ENCODE measurements at regions not wholly inside any gene's neighbourhood (a gene's known extent, or its start where the extent isn't known, plus 50 kb on each side); places are given as distances from the start of the nearest gene placed in this dataset.
"Not testable (repeated sequence)": the region's sequence is repeated elsewhere in the genome, so short reads cannot be mapped to it uniquely, and the experiment has no call there.

- H3K36me3 ChIP-seq: no peaks in the 10 kb centered on the region
- no peak for DNase-seq
- peaks cover 0 to 4% (median 0%) of the 10 kb centered on the region in 11 donors for H3K9me3 ChIP-seq
- H3K27ac ChIP-seq: no peak overlapping the region
- no peak for ATAC-seq
- TF ChIP-seq, protein P1, sequence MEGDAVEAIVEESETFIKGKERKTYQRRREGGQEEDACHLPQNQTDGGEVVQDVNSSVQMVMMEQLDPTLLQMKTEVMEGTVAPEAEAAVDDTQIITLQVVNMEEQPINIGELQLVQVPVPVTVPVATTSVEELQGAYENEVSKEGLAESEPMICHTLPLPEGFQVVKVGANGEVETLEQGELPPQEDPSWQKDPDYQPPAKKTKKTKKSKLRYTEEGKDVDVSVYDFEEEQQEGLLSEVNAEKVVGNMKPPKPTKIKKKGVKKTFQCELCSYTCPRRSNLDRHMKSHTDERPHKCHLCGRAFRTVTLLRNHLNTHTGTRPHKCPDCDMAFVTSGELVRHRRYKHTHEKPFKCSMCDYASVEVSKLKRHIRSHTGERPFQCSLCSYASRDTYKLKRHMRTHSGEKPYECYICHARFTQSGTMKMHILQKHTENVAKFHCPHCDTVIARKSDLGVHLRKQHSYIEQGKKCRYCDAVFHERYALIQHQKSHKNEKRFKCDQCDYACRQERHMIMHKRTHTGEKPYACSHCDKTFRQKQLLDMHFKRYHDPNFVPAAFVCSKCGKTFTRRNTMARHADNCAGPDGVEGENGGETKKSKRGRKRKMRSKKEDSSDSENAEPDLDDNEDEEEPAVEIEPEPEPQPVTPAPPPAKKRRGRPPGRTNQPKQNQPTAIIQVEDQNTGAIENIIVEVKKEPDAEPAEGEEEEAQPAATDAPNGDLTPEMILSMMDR (IDR thresholded peaks at IDR 0.05): no peak
- no peak overlapping the region for H3K4me3 ChIP-seq
- intact Hi-C loops (cut with DNase I): no loop called here
- WGBS, 2 donors: 87 to 88% methylated on average over 2 of the region's 2 CpGs
- H3K4me1 ChIP-seq: peaks cover 0 to 8% (median 0%) of the 10 kb centered on the region in 9 donors
- no peaks in the 10 kb centered on the region for H3K27me3 ChIP-seq
Observed at GRCh38 chr17:71202449-71202848, 918.4 kb upstream of the SOX9 start.

DNA sequence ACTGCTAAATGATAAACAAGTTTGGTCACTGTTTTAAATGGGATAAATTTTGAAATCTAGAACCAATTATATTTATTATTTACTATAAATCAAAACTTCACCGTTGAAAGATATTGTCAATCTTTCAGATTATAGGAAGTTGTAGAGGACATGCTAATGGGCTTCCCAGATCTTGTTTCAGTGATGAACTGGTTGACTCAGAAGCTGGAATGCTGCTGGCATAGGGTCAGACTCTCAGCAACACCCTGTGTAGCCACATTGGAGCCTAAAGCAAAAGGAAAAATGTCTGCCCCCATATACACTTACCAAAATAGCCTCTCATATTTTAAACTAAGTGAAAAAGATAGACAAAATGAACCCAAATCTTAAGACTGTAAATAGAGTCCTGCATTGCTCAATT, 916.9 kb upstream of the SOX9 start:
- Histone ChIP-seq H3K36me3 (no peaks in the 10 kb centered on the region), H3K9me3 (peaks cover 0 to 4% (median 0%) of the 10 kb centered on the region in 11 donors), H3K27me3 (no peaks in the 10 kb centered on the region), H3K4me1 (peaks cover 0 to 8% (median 0%) of the 10 kb centered on the region in 9 donors), H3K27ac (no peak overlapping the region), H3K4me3 (no peak overlapping the region)
- DNase-seq (no peak), ATAC-seq (no peak)
- WGBS, 2 donors: 86 to 91% methylated on average over 1 of the region's 1 CpG
- intact Hi-C loops (cut with DNase I): no loop called here
- TF ChIP-seq, protein P1 (IDR thresholded peaks at IDR 0.05): no peak

DNA sequence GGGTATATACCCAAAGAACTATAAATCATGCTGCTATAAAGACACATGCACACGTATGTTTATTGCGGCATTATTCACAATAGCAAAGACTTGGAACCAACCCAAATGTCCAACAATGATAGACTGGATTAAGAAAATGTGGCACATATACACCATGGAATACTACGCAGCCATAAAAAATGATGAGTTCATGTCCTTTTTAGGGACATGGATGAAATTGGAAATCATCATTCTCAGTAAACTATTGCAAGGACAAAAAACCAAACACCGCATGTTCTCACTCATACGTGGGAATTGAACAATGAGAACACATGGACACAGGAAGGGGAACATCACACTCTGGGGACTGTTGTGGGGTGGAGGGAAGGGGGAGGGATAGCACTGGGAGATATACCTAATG, 914.9 kb upstream of the SOX9 start:
- not testable (repeated sequence) for DNase-seq, H3K27ac ChIP-seq, H3K4me3 ChIP-seq, H3K36me3 ChIP-seq, ATAC-seq, H3K4me1 ChIP-seq, H3K27me3 ChIP-seq
- 94 to 95% methylated on average over 3 of the region's 5 CpGs for WGBS, 2 donors
- intact Hi-C loops (cut with DNase I): loop anchor here in 1 of 10 donors (1.0 kb wide), 1 partner anchor 44 kb away; no protein-coding TSS in a partner anchor
- peaks cover 0 to 11% (median 0%) of the 10 kb centered on the region in 11 donors for H3K9me3 ChIP-seq

GRCh38 chr17:71208111-71208704, 912.6 kb upstream of the SOX9 start:
- H3K4me1 ChIP-seq: no peaks in the 10 kb centered on the region
- ATAC-seq (no peak), DNase-seq (no peak)
- TF ChIP-seq, protein P1 (IDR thresholded peaks at IDR 0.05): no peak
- no peaks in the 10 kb centered on the region for H3K27me3 ChIP-seq
- WGBS, 2 donors: 97% methylated on average over 3 of the region's 3 CpGs
- H3K4me3 ChIP-seq: no peak overlapping the region
- intact Hi-C loops (cut with DNase I): no loop called here
- H3K36me3 ChIP-seq: no peaks in the 10 kb centered on the region
- H3K9me3 ChIP-seq: peaks cover 0 to 11% (median 0%) of the 10 kb centered on the region in 11 donors
- H3K27ac ChIP-seq: no peak overlapping the region

- 92 to 96% methylated on average over 1 of the region's 1 CpG for WGBS, 2 donors
- DNase-seq (no peak), ATAC-seq (no peak)
- Histone ChIP-seq H3K36me3 (no peaks in the 10 kb centered on the region), H3K27me3 (no peaks in the 10 kb centered on the region), H3K9me3 (peaks cover 0 to 20% (median 5%) of the 10 kb centered on the region in 11 donors), H3K4me1 (no peaks in the 10 kb centered on the region), H3K27ac (no peak overlapping the region), H3K4me3 (no peak overlapping the region)
- TF ChIP-seq, protein P1 (IDR thresholded peaks at IDR 0.05): no peak
- intact Hi-C loops (cut with DNase I): no loop called here
Observed at GRCh38 chr17:71213936-71214335, 906.9 kb upstream of the SOX9 start.
